SK-N-SH (cell line): ENCODE measurements at regions not wholly inside any gene's neighbourhood (a gene's known extent, or its start where the extent isn't known, plus 50 kb on each side); places are given as distances from the start of the nearest gene placed in this dataset.

ENCODE experiments used
- CHD2 ChIP-seq: fragments of 150-350 bp; IDR thresholded peaks from 2 replicates; pipeline ENCODE4 v1.6.1; 2018; ENCODE audit warnings: low read length; ENCODE audit not compliant: partially characterized antibody
- MAX ChIP-seq: IDR thresholded peaks from 2 replicates; pipeline ENCODE4 v1.4.0; 2012; ENCODE audit warnings: low read depth
- TAF1 ChIP-seq: IDR thresholded peaks from 2 replicates; pipeline ENCODE4 v1.6.1; 2012; ENCODE audit warnings: low read depth, mild to moderate bottlenecking, low read length, moderate library complexity, borderline replicate concordance
- TF ChIP-seq, protein P1 (sequence below): fragments of 200-600 bp; sonication (generic); IDR thresholded peaks from 2 replicates; pipeline ENCODE4 v1.6.1; 2017; ENCODE audit warnings: antibody characterized with exemption, mild to moderate bottlenecking, moderate library complexity

DNA sequence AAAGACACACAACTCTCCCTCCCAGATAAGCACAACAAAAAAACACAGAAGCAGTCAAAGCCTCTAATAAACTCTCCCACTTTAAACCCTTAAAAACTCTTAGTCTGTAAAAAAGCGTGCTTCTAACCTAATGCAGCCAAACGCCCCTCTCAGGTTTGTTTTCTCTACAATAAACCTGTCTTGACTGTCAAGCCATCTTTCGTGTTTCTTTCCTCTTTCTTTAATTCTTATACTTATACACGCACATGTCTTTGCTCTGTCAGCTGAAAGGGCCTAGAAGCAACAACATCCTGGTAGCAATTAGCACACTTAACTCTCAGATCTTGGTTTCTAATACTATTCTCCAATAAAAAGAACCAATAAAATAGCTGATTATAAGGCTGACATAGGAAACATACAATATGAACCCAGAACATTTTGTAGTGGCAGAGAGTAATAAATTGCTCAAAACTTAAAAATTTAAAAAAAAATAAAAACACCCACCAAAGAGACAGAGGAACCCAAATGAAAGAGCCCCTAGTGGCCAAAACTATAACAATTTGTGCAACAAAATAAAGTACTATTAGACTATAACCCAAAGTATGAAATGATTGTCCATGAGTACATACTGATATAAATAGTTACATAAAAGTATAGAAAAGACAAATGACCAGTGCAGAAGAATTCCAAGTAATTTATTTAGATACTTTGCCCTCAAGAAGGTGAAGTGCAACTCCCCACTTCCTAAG is 440.4 kb upstream of the ADGRL3 start:
- TF ChIP-seq TAF1: no peak
- TF ChIP-seq, protein P1, sequence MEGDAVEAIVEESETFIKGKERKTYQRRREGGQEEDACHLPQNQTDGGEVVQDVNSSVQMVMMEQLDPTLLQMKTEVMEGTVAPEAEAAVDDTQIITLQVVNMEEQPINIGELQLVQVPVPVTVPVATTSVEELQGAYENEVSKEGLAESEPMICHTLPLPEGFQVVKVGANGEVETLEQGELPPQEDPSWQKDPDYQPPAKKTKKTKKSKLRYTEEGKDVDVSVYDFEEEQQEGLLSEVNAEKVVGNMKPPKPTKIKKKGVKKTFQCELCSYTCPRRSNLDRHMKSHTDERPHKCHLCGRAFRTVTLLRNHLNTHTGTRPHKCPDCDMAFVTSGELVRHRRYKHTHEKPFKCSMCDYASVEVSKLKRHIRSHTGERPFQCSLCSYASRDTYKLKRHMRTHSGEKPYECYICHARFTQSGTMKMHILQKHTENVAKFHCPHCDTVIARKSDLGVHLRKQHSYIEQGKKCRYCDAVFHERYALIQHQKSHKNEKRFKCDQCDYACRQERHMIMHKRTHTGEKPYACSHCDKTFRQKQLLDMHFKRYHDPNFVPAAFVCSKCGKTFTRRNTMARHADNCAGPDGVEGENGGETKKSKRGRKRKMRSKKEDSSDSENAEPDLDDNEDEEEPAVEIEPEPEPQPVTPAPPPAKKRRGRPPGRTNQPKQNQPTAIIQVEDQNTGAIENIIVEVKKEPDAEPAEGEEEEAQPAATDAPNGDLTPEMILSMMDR: peak; percentile 50
- no peak for TF ChIP-seq MAX
- no peak for TF ChIP-seq CHD2
